Activated CD4-positive, CD25-positive, alpha-beta regulatory T cell treated with anti-CD3 and anti-CD28 coated beads, Interleukin-2, amount 50 U/mL, for 24 hours (primary cell): ENCODE measurements at regions not wholly inside any gene's neighbourhood (a gene's known extent, or its start where the extent isn't known, plus 50 kb on each side); places are given as distances from the start of the nearest gene placed in this dataset.
A peak's percentile ranks its signal among the peaks of the same experiment; 100 is the strongest.

Experiments used
- ATAC-seq, 2 donors: fragments of 150-1000 bp; cut with Tn5 transposase; one replicate each; pipeline ENCODE4 v1.10.0; 2021; ENCODE audit warnings: mild to moderate bottlenecking in 1 of 2, moderate library complexity in 1 of 2

GRCh38 chr12:127293507-127294310 is 973.3 kb upstream of the TMEM132C start:
- peak in 1 of 2 donors; percentile 27 for ATAC-seq

GRCh38 chr12:127294651-127295210 is 972.2 kb upstream of the TMEM132C start:
- ATAC-seq: no peak

- no peak for ATAC-seq
These were observed 971.3 kb upstream of the TMEM132C start for GRCh38 chr12:127295630-127296029.

GRCh38 chr12:127296591-127296990 is 970.4 kb upstream of the TMEM132C start:
- ATAC-seq: no peak

GRCh38 chr12:127297327-127297726 is 969.6 kb upstream of the TMEM132C start:
- no peak for ATAC-seq

GRCh38 chr12:127300075-127300474 is 966.9 kb upstream of the TMEM132C start:
- ATAC-seq: no peak

GRCh38 chr12:127300753-127301152 is 966.2 kb upstream of the TMEM132C start:
- no peak for ATAC-seq

GRCh38 chr12:127301876-127302275 is 965.1 kb upstream of the TMEM132C start:
- ATAC-seq: no peak

GRCh38 chr12:127304751-127305725 is 961.9 kb upstream of the TMEM132C start:
- no peak for ATAC-seq

- no peak for ATAC-seq
These were observed 960.3 kb upstream of the TMEM132C start for GRCh38 chr12:127306604-127307215.

- ATAC-seq: no peak
These were observed 959.4 kb upstream of the TMEM132C start for GRCh38 chr12:127307528-127307927.

GRCh38 chr12:127308148-127308547 is 958.8 kb upstream of the TMEM132C start:
- ATAC-seq: no peak

- ATAC-seq: no peak
These were observed 956.4 kb upstream of the TMEM132C start for GRCh38 chr12:127310548-127310947.

GRCh38 chr12:127311720-127312364 is 955.1 kb upstream of the TMEM132C start:
- ATAC-seq: no peak

- no peak for ATAC-seq
These were observed 942.3 kb upstream of the TMEM132C start for GRCh38 chr12:127324681-127325080.

- ATAC-seq: no peak
These were observed 939.0 kb upstream of the TMEM132C start for GRCh38 chr12:127327986-127328385.

- no peak for ATAC-seq
These were observed 938.1 kb upstream of the TMEM132C start for GRCh38 chr12:127328867-127329266.

- ATAC-seq: no peak
These were observed 932.6 kb upstream of the TMEM132C start for GRCh38 chr12:127334365-127334764.

- no peak for ATAC-seq
These were observed 931.9 kb upstream of the TMEM132C start for GRCh38 chr12:127334912-127335644.

- no peak for ATAC-seq
These were observed 930.6 kb upstream of the TMEM132C start for GRCh38 chr12:127336416-127336815.

GRCh38 chr12:127339065-127339464 is 927.9 kb upstream of the TMEM132C start:
- ATAC-seq: no peak

GRCh38 chr12:127340381-127340780 is 926.6 kb upstream of the TMEM132C start:
- no peak for ATAC-seq
